OCI-M2 (cell line): ENCODE measurements at regions not wholly inside any gene's neighbourhood (a gene's known extent, or its start where the extent isn't known, plus 50 kb on each side); places are given as distances from the start of the nearest gene placed in this dataset.

Source experiments
- DNase-seq: peaks from one replicate; lab custom pipeline; 2025; ENCODE audit not compliant: unreplicated experiment; lab: John Stamatoyannopoulos, UW

DNA sequence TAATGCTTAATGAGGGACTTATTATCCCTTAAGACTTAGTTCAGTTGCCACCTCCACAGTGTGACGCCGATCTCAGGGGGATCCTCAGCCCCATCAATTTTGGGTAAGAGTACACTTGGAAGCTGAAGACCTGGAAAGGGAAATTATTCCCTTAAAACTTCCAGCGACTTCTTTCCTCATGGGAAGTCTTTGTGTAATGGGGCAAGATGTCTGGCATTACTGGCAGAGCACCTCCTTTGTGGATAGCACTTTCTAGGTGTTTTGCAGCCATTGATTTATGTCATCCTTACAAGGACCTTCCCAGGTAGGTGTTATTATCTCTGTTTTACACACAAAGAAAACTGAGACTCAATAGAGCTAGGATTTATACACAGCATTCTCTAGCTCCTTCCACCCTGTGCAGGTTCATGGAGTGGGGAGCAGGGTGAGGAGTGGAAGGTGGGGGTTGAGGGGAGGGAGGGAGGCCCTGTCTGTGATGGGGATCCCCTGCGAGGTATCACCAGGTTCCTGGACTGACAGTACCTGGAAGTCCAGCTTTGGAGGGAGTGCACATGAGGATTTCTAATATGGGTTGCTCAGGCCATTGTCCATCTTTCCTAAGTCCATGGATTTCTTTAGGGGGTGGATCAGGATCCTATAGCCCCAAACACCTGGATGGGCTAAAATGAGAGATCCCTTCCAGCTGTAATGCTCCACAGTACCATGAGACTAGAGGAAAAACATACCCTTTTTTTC lies 79.4 kb downstream of the MYCN start:
- no peak for DNase-seq

- DNase-seq, result no peak
These were observed 78.7 kb downstream of the MYCN start for GRCh38 chr2:16019060-16019480.

- no peak for DNase-seq
These were observed 78.1 kb downstream of the MYCN start for GRCh38 chr2:16018277-16019059.

- DNase-seq, result no peak
These were observed 75.9 kb downstream of the MYCN start for GRCh38 chr2:16016282-16016681.

- DNase-seq, result no peak
These were observed 75.5 kb downstream of the MYCN start for GRCh38 chr2:16015903-16016265.

GRCh38 chr2:16015210-16015902 lies 75.0 kb downstream of the MYCN start:
- no peak for DNase-seq

- DNase-seq, result no peak
These were observed 74.5 kb downstream of the MYCN start for GRCh38 chr2:16014802-16015201.

DNA sequence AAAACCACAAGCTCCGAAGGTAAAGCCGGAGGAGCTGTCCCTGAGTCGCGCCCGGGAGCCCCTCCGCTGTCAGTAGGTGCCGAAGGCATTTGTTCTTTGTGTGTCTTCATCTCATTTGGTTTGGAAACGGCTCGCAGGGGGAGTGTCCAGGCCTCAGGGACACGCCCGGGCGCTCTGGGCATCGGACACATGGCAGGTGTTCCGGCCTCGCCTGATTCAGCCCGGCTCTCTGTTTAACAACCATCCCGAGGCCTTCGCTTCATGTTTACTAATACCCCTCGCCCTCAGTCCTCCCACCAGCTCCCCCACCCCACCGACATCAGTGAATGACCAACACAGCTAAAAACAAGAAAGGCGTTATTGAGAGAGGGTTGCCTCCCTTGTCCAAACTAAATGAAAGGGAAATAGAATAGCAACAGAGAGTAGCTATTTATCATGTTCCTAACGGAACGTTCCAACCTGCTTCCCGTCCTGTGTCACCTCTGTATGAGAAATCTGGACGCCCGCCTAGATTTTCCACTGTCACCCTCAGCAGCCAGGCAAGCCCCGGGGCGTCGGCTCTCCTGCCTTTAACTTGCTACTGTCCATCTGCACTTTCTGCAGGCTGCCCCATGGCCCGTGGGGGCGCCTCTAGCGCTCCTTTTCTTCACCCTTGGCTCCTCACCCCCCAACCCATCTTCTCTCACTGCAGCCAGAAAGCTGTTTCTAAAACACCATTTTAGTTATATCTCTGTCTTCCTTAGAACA lies 73.9 kb downstream of the MYCN start:
- DNase-seq, result no peak

GRCh38 chr2:16013359-16013911 lies 73.1 kb downstream of the MYCN start:
- DNase-seq, result no peak

GRCh38 chr2:16012626-16013358 lies 72.4 kb downstream of the MYCN start:
- DNase-seq, result no peak

DNA sequence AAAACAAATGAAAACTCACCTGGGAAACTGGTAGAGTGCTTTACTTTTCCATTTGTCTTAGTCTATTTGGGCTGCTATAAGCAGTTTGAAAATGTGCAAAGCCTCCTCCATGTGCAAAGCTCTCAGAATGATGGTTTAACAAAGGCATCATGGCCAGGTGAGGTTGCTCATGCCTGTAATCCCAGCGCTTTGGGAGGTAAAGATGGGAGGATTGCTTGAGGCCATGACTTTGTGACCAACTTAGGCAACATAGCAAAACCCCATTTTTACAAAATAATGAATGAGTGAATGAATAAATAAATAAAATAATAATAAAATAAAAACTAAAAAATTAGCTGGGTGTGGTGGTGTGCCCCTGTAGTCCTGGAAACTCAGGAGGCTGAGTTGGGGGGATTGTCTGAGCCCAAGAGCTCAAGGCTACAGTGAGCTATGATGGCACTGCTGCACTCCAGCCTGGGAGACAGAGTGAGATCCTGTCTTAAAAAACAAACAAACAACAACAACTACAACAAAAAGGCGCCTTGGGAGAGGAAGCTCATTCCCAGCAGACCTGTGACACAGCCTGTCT lies 71.8 kb downstream of the MYCN start:
- DNase-seq, result no peak

DNA sequence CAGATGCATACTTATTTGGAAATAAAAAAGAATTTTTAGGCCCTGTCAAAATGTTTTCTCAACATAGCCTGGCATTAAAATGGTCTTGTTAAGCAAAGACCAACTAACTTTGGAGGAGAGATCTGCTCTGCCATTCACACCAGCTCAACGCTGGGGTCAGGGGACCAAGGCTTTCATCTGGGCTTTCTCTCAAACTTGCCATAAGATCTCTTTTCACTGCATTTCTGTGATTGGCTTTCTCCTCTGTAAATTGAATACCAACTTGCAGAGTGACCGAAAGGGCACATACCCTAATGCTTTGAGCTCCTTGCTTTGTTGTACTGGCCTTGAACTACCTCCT lies 71.2 kb downstream of the MYCN start:
- no peak for DNase-seq

DNA sequence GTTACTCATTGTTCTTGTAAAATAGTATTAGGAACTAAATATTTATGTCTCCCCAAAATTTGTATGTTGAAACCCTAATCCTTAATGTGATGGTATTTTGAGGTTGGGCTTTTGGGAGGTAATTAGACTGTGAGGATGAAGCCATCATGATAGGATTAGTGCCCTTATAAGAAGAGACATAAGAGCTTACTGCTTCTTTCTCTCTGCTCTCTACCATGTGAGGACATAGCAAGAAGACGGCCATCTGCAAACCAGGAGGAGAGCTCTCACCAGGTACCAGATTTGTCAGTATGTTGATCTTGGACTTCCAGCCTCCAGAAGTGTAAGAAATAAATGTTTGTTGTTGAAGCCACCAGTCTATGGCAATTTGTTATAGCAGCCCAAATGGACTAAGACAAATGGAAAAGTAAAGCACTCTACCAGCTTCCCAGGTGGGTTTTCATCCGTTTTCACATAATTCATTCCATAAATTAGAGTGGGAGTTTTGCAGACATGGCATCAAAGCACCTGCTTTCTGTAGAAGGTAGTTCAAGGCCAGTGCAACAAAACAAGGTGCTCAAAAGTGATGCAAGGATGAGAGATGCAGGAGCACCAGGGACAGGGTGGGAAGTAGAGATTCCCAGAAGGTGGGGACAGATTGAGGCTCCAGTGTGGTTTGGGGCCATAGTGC lies 70.7 kb downstream of the MYCN start:
- DNase-seq, result no peak

DNA sequence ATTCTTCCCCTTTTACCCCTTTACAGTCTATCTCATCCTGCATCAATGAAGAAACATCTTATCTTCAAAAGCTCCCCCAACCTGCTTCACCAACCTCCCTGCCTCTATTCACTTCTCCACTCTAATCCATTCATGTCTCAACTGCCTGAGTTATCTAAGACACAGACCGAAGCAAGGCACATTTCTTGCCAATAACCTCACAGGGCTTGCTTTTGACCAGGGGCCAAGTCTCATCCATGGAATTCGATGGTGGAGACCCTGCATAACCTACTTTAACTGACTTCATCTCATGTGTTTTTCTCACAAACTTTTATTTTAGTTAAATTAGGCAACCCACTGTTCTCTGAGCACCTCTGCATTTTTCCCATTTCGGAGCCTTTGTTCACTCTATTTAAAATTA lies 69.7 kb downstream of the MYCN start:
- DNase-seq, result no peak

DNA sequence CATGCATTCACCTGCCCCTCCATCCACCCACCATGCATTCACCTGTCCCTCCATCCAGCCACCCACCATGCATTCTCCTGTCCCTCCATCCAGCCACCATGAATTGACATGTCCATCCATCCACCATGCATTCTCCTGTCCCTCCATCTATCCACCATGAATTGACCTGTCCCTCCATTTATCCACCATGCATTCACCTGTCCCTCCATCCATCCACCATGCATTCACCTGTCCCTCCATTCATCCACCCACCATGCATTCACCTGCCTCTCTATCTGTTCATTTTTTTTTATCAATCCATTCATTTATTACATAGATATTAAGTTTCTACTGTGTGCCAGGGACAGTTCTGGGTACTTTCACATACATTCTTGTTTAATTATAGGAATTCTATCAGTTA lies 69.2 kb downstream of the MYCN start:
- no peak for DNase-seq

GRCh38 chr2:16008856-16009255 lies 68.5 kb downstream of the MYCN start:
- DNase-seq, result no peak

- DNase-seq, result no peak
These were observed 68.0 kb downstream of the MYCN start for GRCh38 chr2:16008331-16008850.

DNA sequence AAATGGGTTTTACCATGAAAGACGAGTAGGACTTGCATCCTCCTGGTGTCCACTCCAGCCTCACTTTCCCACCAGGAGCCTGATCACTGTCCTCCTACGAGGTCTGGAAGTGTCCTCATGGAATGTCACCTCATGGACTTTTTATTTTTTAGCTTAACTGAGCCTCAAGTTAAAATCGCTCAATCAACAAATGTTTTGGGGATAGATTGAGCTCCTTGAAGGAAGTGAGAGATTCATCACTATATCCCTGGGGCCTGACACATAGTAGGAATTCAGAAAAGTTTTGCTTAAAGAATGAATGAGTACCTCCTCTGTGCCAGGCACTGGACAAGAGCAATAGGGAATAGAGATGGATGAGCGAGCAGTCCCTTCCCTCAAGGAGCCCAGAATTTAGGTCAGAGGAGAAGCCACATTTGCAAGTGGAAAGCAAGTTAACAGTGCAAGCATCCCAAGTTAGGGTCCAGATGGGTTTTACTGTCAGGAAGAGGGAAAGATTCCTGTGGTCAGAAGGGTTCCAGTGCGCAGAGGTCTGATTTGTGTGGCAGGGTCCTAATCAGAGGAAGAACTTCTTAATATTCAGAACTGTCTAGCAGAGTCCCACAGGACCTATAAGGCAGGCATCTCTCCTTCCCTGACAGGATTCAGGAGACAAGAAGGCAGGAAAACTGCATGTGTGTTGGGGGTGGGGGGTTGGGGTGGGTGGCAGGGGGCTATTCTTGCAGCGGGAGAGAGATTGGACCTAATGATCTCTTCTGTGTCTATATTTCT lies 67.0 kb downstream of the MYCN start:
- no peak for DNase-seq
